VCaP (cell line): ENCODE measurements at regions not wholly inside any gene's neighbourhood (a gene's known extent, or its start where the extent isn't known, plus 50 kb on each side); places are given as distances from the start of the nearest gene placed in this dataset.
A peak's percentile ranks its signal among the peaks of the same experiment; 100 is the strongest.

Source experiments
- H3K27ac ChIP-seq: fragments of 450-650 bp; 2 replicates; pipeline ENCODE4 v1.5.1; 2017
- CTCF ChIP-seq: fragments of 450-650 bp; conservative IDR thresholded peaks from 2 replicates; pipeline ENCODE4 v1.5.1; 2017; ENCODE audit warnings: mild to moderate bottlenecking, moderate library complexity

GRCh38 chr3:40873476-40873875 is 325.8 kb upstream of the CTNNB1 start:
- no peak for TF ChIP-seq CTCF
- no peak overlapping the region for H3K27ac ChIP-seq

- TF ChIP-seq CTCF, result no peak
- H3K27ac ChIP-seq, result no peak overlapping the region
Measured at GRCh38 chr3:40873934-40874699, 325.2 kb upstream of the CTNNB1 start.

GRCh38 chr3:40875581-40875980 is 323.7 kb upstream of the CTNNB1 start:
- no peak for TF ChIP-seq CTCF
- peak overlapping the region; percentile 87; the same call in 1 of the 2 replicates for H3K27ac ChIP-seq

GRCh38 chr3:40876009-40876408 is 323.3 kb upstream of the CTNNB1 start:
- TF ChIP-seq CTCF, result no peak

GRCh38 chr3:40876496-40876895 is 322.8 kb upstream of the CTNNB1 start:
- no peak for TF ChIP-seq CTCF
- peak overlapping the region; percentile 87 for H3K27ac ChIP-seq

More at GRCh38 chr3:40876009-40876408, 323.3 kb upstream of the CTNNB1 start:
- peak overlapping the region; percentile 87; the same call in 1 of the 2 replicates for H3K27ac ChIP-seq

GRCh38 chr3:40877631-40878463 is 321.5 kb upstream of the CTNNB1 start:
- H3K27ac ChIP-seq, result peak overlapping the region; percentile 87
- no peak for TF ChIP-seq CTCF

GRCh38 chr3:40878464-40878905 is 320.8 kb upstream of the CTNNB1 start:
- peak overlapping the region; percentile 87 for H3K27ac ChIP-seq
- TF ChIP-seq CTCF, result no peak
